Caco-2 (cell line): ENCODE measurements at regions not wholly inside any gene's neighbourhood (a gene's known extent, or its start where the extent isn't known, plus 50 kb on each side); places are given as distances from the start of the nearest gene placed in this dataset.

Experiments used
- BruUV-seq: library from RNA; stranded (reverse); fragments of 400-500 nt; replicated peaks from 2 replicates; lab custom pipeline; 2021; lab: Mats Ljungman, UMichigan
- CTCF ChIA-PET: fragments of 300-600 bp; sonication (Branson Sonifier 250); formaldehyde crosslinking; loops from one replicate; lab custom pipeline; 2022; ENCODE audit warnings: antibody characterized with exemption; lab: Charles Lee
- POLR2A ChIA-PET: fragments of 300-600 bp; sonication (Branson Sonifier 250); formaldehyde crosslinking; loops from one replicate; lab custom pipeline; 2022; ENCODE audit warnings: antibody characterized with exemption; lab: Charles Lee
- DNase-seq, 2 experiments: peaks; one replicate each; pipeline versions ENCODE4 v3.0.0 to v3.0.0-alpha.2; 2020 to 2022
- H3K27me3 ChIP-seq: replicated peaks from 2 replicates; pipeline ENCODE4 v1.6.0; 2011; ENCODE audit warnings: low read length; ENCODE audit not compliant: control insufficient read depth, insufficient read depth
- H3K36me3 ChIP-seq: 2 replicates; pipeline ENCODE4 v1.5.1; 2011; ENCODE audit warnings: low read length; ENCODE audit not compliant: control insufficient read depth, insufficient read depth
- H3K4me1 ChIP-seq: fragments of 250-450 bp; sonication (Bioruptor Pico); 2 replicates; pipeline ENCODE4 v1.5.1; 2020; ENCODE audit warnings: mild to moderate bottlenecking
- H3K4me3 ChIP-seq: 2 replicates; pipeline ENCODE4 v1.5.1; 2011; ENCODE audit warnings: low read depth, mild to moderate bottlenecking, control low read depth, low read length
- H3K9me3 ChIP-seq: fragments of 250-450 bp; sonication (Bioruptor Pico); 2 replicates; pipeline ENCODE4 v1.5.1; 2020; ENCODE audit warnings: mild to moderate bottlenecking, moderate library complexity
- H3K27ac Mint-ChIP-seq: one replicate; pipeline ENCODE4 v1.8.0; 2022; ENCODE audit warnings: mixed read lengths; ENCODE audit not compliant: unreplicated experiment
- H3K27me3 Mint-ChIP-seq: one replicate; pipeline ENCODE4 v1.8.0; 2022; ENCODE audit warnings: mixed read lengths; ENCODE audit not compliant: insufficient read depth, unreplicated experiment
- H3K36me3 Mint-ChIP-seq: one replicate; pipeline ENCODE4 v1.8.0; 2022; ENCODE audit warnings: mild to moderate bottlenecking, mixed read lengths; ENCODE audit not compliant: insufficient read depth, unreplicated experiment
- H3K4me1 Mint-ChIP-seq: one replicate; pipeline ENCODE4 v1.8.0; 2022; ENCODE audit warnings: low read depth, mixed read lengths; ENCODE audit not compliant: unreplicated experiment
- H3K4me3 Mint-ChIP-seq: one replicate; pipeline ENCODE4 v1.8.0; 2022; ENCODE audit warnings: mild to moderate bottlenecking, moderate library complexity, mixed read lengths; ENCODE audit not compliant: unreplicated experiment
- H3K9me3 Mint-ChIP-seq: one replicate; pipeline ENCODE4 v1.8.0; 2022; ENCODE audit warnings: mixed read lengths; ENCODE audit not compliant: unreplicated experiment
- CTCF ChIP-seq, 2 experiments: fragments of 200-600 bp in 1 of 2; IDR thresholded peaks; 1 replicate in 1 of 2; 2 replicates in 1 of 2; pipeline versions ENCODE4 v1.5.1 to v1.8.0; 2011 to 2022; ENCODE audit warnings: antibody characterized with exemption in 1 of 2, control low read depth in 1 of 2, inconsistent platforms in 1 of 2, low read depth in 1 of 2, low read length in 1 of 2, mild to moderate bottlenecking in 1 of 2, moderate library complexity in 1 of 2; ENCODE audit not compliant: insufficient read depth in 1 of 2, severe bottlenecking in 1 of 2, unreplicated experiment in 1 of 2
- intact Hi-C: fragments of 100-400 bp; cut with micrococcal nuclease; formaldehyde crosslinking; loops from one replicate; pipeline ENCODE4 v1.10.0; 2022; ENCODE audit not compliant: unreplicated experiment

DNA sequence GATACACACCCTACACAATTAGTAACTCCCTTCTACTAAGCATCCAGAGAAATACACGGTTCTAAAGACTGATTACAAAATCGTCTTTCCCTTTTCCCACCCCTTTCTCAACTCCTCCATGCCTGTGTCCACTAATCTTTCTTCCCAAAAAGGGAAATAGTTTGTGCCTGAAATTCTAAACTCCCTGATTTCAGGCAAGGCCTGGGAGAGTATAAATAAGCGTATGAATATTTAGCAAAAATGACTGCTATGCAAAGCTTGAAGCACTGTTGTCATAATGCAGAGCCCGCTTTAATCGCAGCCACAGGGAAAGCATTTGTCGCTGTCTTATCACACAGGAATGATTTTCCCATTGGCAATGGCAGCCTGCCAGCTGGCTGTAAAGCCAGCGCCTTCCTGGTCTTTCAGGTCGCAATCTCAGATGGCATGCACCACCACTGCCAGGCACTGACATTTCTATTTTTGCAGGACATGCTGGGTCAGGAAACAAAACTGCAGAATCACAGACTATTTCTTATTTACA, 142.9 kb upstream of the PCGF5 start:
- H3K9me3 Mint-ChIP-seq, result no peaks in the 10 kb centered on the region
- no peak overlapping the region for H3K27ac Mint-ChIP-seq
- H3K36me3 ChIP-seq, result no peaks in the 10 kb centered on the region
- no peak for TF ChIP-seq CTCF (IDR thresholded peaks at IDR 0.05; ENCODE audit: insufficient read depth in 1 of 2, low read depth in 1 of 2, low read length in 1 of 2, severe bottlenecking in 1 of 2, unreplicated experiment in 1 of 2)
- H3K27me3 ChIP-seq, result no peaks in the 10 kb centered on the region; the same call in 1 of the 2 replicates
- H3K4me3 Mint-ChIP-seq, result no peak overlapping the region
- H3K9me3 ChIP-seq, result 0 out of 2 replicates have a peak, but pooled peaks cover 2% of the 10 kb centered on the region
- DNase-seq, result no peak
- H3K36me3 Mint-ChIP-seq, result no peaks in the 10 kb centered on the region
- peaks cover 18% of the 10 kb centered on the region for H3K27me3 Mint-ChIP-seq
- intact Hi-C loops, result no loop called here
- ChIA-PET CTCF (interaction anchor here (0.6 kb wide), 1 partner anchor 11 kb away, joined by 5 read pairs; no protein-coding TSS in a partner anchor), POLR2A (no interaction called here)
- H3K4me1 Mint-ChIP-seq, result no peaks in the 10 kb centered on the region
- no peak overlapping the region for H3K4me3 ChIP-seq
- no peaks in the 10 kb centered on the region for H3K4me1 ChIP-seq
- BruUV-seq, result no TSS peak

- ChIA-PET POLR2A (no interaction called here), CTCF (no interaction called here)
- H3K27me3 ChIP-seq, result no peaks in the 10 kb centered on the region; the same call in 1 of the 2 replicates
- Mint-ChIP-seq H3K4me1 (no peaks in the 10 kb centered on the region), H3K27me3 (peaks cover 18% of the 10 kb centered on the region), H3K36me3 (no peaks in the 10 kb centered on the region), H3K27ac (no peak overlapping the region), H3K9me3 (no peaks in the 10 kb centered on the region), H3K4me3 (no peak overlapping the region)
- H3K36me3 ChIP-seq, result no peaks in the 10 kb centered on the region
- no peak for DNase-seq
- no peak overlapping the region for H3K4me3 ChIP-seq
- no TSS peak for BruUV-seq
- no peaks in the 10 kb centered on the region for H3K9me3 ChIP-seq
- TF ChIP-seq CTCF (IDR thresholded peaks at IDR 0.05; ENCODE audit: insufficient read depth in 1 of 2, low read depth in 1 of 2, low read length in 1 of 2, severe bottlenecking in 1 of 2, unreplicated experiment in 1 of 2), result no peak
- intact Hi-C loops, result no loop called here
- H3K4me1 ChIP-seq, result no peaks in the 10 kb centered on the region
Measured at GRCh38 chr10:91080776-91081175, 139.7 kb upstream of the PCGF5 start.

DNA sequence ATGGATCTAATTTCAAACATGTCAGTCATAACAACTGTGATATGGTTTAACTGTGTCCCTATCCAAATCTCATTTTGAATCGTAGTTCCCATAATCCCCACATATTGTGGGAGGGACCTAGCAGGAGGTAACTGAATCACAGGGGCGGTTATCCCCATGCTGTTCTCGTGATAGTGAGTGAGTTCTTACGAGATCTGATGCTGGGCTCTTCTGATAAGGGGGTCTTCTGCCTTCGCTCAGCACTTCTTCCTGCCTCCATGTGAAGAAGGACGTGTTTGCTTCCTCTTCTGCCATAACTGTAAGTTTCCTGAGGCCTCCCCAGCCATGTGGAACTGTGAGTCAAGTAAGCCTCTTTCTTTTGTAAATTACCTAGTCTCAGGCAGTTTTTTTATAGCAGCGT, 138.0 kb upstream of the PCGF5 start:
- H3K4me1 ChIP-seq, result no peaks in the 10 kb centered on the region
- Mint-ChIP-seq H3K4me1 (no peaks in the 10 kb centered on the region), H3K4me3 (no peak overlapping the region), H3K27me3 (peaks cover 16% of the 10 kb centered on the region), H3K36me3 (no peaks in the 10 kb centered on the region), H3K9me3 (no peaks in the 10 kb centered on the region), H3K27ac (no peak overlapping the region)
- POLR2A ChIA-PET, result no interaction called here
- TF ChIP-seq CTCF (IDR thresholded peaks at IDR 0.05; ENCODE audit: insufficient read depth in 1 of 2, low read depth in 1 of 2, low read length in 1 of 2, severe bottlenecking in 1 of 2, unreplicated experiment in 1 of 2), result no peak
- CTCF ChIA-PET, result interaction anchor here (0.6 kb wide), 1 partner anchor 168 kb away, joined by 4 read pairs; no protein-coding TSS in a partner anchor
- no peaks in the 10 kb centered on the region for H3K27me3 ChIP-seq
- H3K36me3 ChIP-seq, result no peaks in the 10 kb centered on the region
- no peak overlapping the region for H3K4me3 ChIP-seq
- no TSS peak for BruUV-seq
- no peaks in the 10 kb centered on the region for H3K9me3 ChIP-seq
- DNase-seq, result no peak
- intact Hi-C loops, result no loop called here
